ENCODE measurements at regions not wholly inside any gene's neighbourhood (a gene's known extent, or its start where the extent isn't known, plus 50 kb on each side); places are given as distances from the start of the nearest gene placed in this dataset.
"Not testable (repeated sequence)": the region's sequence is repeated elsewhere in the genome, so short reads cannot be mapped to it uniquely, and the experiment has no call there.

DNA sequence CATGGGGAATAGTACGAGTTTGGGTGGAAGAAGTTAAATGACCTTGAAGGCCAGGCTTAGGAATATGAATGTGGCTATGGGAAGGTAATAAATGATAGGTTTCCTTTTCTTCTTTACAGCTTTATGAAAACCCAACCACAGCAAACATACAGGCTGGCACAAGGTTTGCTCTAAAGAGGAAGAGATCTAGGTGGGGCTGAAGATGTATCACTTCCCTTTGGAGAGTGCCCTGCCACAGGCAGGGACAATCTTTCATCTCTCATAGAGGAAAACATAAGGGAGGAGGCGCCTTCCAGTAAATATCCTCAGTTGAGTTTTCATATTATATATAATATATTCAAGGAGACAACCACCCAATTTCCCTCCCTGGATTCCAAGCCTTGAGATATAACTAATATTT is 72.9 kb upstream of the FRMD6 start:
- no peak for DNase-seq

DNA sequence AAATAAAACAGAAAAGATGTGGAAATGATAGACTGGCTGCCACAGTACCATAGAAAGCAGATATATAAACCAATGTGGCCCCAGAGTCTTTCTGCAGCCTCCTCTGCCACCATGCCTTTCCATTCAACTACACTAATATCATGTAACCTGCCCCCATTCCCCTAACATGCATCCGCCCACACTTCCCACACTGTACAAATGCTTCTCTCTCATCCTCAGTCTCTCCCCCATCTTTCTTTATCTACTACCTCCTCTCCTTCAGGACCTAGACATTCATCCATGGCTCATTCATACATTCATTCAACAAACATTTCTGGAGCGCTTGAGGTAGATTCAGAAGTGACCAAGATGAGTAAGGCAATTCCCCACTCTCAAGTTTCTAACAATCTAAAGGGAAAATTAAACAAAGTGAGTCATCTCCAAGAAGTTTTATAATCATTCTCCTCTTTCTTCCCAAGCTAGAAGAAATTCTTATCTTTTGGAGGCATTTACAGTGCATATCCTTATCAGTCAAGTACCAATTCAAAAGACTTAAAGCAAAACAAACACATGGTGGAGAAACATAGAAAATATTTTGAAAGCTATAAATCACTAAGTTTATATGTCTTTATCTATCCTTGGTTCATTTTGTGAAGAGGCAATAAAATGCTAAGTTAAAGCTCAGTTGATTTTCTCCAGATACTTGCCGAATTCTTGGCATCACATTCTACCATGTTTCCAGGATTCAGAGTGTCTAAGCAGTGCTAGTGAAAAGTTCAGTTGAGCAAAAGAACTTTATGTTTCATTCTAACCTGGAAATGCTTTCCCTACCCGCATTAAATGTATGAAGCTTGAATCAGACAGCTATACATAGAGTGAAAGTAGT is 70.5 kb upstream of the FRMD6 start:
- no peak for DNase-seq

DNA sequence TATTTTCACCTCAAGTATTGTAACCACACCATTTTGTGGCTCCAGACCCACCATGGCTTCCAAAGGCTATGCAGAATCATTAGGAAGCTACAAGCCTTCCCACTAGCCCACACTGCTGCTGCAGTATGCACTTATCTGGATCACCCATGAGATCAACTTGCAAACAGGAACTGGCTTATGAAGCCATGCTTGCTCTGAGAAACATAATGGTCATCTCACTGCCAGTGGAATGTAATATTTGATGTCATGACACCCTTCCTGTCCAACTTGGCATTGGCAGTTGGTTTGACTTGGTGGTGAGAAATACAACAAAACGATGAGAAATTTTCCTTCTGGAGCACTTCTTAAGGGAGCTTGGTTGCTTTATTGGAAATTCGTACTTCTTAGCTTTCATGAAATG is 69.3 kb upstream of the FRMD6 start:
- no peak for DNase-seq

DNA sequence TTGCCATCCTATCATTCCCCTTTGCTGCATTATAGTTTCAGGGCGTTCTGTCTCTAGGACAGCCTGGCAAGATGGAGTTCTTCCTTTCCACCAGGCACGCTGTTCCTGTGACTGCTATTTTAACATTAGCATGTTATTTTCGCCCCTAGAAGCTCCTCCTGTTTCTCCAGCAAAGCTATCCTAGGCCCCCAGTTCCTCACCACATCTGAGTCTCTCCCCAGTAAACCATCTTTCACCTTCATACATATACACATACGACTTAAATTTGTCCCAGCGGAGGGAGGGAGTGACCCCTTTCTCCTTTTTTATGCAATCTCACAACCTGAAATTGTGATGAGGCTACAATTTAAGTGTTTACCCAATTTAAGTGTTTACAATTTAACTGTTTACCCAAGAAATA is 66.7 kb upstream of the FRMD6 start:
- DNase-seq: no peak

DNA sequence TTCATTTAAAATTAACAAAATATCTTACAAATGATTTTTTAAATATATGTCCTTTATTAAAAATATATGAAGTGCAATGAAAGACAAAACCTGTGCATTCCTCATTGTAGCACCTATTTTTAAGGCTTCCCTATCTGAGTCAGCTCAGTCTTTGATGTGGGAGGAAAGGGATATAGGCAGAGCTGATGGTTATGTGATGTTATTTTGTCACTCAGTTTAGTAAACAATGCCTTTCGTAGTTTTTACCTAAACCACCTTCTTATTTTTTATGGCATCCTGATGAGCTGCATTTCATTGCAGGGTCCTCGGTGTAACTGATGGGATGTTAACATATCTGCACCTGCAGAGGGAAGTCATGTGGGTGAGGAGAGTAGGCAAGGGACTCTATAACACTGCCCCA is 58.9 kb upstream of the FRMD6 start:
- no peak for DNase-seq

DNA sequence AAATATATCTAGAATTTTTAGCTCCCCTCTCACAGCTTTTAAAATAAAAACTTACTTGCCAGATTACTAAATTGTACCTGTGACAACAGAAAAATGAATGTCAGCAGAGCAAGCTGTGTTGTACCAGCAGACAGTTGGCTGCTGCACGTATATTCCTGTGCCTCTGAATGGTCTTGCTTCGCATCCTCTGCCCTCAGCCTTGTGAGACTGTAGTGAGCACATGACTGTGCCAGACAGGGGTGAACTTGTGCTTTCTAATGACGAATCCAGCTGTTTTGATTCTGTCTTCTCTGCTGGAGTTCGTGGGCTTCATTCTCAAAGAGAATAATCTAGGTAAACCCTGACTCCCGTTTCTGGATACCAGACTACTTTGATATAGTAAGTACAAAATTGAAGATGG is 58.3 kb upstream of the FRMD6 start:
- DNase-seq: no peak

DNA sequence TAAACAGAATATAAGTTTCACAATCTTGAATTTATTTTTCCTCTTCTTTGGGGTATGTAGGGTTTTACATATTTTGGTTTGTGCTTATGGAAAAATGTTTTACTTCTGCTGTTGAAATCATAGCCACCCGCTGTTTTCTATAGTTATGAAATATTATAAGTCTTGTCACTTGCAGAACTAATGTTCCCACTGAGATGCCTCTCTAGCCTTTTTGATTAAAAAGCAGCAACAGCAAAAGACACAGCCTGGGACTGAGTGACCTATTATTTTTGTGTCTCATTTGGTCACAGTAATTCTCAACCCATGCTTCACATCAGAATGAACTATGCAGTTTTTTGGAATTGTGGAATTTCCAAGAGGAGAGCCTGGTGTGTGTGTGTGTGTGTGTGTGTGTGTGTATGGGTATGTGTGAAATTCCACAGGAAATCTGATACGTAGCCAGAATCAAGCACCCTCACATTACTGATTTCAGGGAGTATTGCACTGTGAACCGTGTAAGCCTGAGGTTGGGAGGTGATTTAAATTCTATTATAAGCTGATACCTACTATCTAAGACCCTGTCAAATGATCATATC is 55.7 kb upstream of the FRMD6 start:
- DNase-seq: no peak

DNA sequence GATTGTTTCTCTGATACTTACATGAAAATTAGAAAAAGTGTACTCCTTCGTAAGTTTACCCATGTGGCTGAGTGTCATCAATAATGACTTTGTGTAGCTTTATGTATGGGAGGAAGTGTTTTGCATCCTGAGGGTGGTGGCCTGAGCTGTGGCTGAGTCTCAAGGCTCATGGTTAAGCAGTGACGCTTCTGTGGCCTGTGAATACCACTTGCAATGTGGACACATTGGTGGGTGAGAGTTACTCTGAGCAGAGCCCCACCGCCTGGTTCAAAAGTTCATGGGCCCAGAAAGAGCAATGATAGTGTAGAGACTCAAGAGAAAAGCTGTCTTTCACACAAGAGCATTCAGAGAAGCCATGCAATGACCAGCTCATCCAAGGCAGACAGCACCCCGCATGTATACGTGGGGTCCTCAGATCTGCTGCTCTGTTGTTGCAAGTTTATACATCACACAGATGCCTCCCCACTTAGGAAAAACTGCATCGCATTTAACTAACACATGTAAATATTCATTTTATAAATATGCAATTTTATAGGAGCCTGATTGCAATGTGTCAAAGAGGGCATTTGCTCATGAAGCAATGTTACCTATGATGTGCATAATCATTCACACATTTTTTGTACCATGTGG is 55.1 kb upstream of the FRMD6 start:
- no peak for DNase-seq

DNA sequence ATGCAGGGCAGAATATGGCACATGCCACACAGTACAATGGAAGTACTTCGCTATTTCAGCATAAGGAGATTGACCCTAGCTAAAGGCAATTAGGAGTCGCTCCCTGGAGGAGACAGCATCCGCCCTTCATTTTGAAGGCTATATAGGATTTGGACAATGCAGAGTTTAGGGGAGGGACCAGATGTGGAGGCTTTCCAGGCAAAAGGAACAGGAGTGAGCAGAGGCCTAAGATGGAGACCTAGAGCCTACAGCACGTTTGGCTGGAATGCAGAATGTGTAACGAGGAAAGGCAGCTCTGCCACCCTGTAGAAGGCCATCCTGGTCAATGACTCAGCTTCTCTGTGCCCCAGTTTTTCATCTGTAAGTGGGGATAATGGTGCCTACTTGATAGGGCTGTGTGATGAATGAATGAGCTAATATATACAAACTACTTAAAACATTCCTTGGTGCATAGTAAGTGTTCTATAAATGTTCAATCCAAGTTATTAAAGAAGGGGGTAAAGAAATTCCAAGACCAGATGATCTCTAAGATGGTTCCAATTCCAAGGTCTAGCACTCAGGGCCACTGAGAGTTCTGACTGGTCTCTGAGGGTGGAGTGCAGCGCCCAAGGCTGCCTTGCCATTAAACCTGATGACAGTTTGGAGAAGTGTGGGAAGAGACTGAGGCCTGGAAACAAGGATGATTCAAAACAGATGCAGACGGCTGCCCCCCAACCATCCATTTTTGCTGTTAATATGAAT is 54.3 kb upstream of the FRMD6 start:
- no peak for DNase-seq

DNA sequence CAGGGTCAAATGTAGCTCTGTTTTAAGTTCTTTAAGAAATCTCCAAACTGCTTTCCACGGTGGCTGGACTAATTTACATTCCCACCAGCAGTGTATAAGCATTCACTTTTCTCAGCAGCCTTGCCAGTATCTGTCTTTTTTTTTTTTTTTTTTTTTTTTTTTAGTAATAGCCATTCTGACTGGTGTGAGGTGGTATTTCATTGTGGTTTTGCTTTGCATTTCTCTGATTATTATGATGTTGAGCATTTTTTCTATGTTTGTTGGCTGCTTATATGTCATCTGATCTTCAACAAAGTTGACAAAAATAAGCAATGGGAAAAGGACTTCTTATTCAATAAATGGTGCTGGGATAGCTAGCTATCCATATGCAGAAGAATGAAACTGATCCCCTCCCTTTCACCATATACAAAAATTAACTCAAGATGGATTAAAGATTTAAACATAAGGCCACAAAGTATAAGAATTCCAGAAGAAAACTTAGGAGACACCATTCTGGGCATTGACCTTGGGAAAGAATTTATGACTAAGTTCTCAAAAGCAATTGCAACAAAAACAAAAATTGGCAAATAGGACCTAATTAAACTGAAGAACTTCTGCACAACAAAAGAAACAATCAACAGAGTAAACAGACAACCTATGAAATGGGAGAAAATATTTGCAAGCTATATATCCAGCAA is 52.6 kb upstream of the FRMD6 start:
- DNase-seq: not testable (repeated sequence)

DNA sequence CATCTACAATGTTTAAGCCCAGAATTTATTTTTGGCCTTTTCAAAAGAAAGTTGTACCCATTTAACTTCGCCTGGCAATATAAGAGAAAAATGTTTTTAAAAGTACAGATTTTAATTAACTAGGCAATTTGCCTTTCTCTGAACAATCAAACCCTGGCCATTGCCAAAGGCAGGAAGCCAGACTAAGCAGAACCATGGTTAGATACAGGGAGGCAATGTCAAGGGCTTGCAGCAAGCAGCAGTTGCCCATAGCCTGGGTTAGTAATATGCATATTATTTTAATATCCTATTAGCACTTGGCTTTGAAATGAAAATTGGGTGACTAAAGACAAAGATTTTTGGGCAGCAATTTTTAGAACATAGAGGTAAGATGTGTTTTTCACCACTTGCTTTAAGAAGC is 51.1 kb upstream of the FRMD6 start:
- peak in 1 of 51 donors; percentile 6 for DNase-seq
